Activated T-cell treated with anti-CD3 and anti-CD28 coated beads, Interleukin-2, amount 50 U/mL, for 4 hours (primary cell): ENCODE measurements at regions not wholly inside any gene's neighbourhood (a gene's known extent, or its start where the extent isn't known, plus 50 kb on each side); places are given as distances from the start of the nearest gene placed in this dataset.
"Not testable (repeated sequence)": the region's sequence is repeated elsewhere in the genome, so short reads cannot be mapped to it uniquely, and the experiment has no call there.

Experiments
- ATAC-seq, 2 donors: fragments of 200-7000 bp; cut with Tn5 transposase; one replicate each; pipeline ENCODE4 v1.10.0; 2021
- DNase-seq: peaks from one replicate; pipeline ENCODE4 v3.0.0-alpha.2; 2020
- H3K27me3 Mint-ChIP-seq: one replicate; pipeline ENCODE4 v1.8.0; 2021; ENCODE audit warnings: low read depth, mixed read lengths
- H3K36me3 Mint-ChIP-seq: one replicate; pipeline ENCODE4 v1.8.0; 2022; ENCODE audit warnings: mixed read lengths; ENCODE audit not compliant: insufficient read depth
- H3K4me1 Mint-ChIP-seq: one replicate; pipeline ENCODE4 v1.8.0; 2021; ENCODE audit warnings: low read depth, mixed read lengths
- H3K4me3 Mint-ChIP-seq: one replicate; pipeline ENCODE4 v1.8.0; 2021; ENCODE audit warnings: mild to moderate bottlenecking, moderate library complexity, mixed read lengths
- H3K9me3 Mint-ChIP-seq: one replicate; pipeline ENCODE4 v1.8.0; 2021; ENCODE audit warnings: mixed read lengths

- ATAC-seq (no peak), DNase-seq (no peak)
- H3K4me1 Mint-ChIP-seq, result no peaks in the 10 kb centered on the region
- H3K36me3 Mint-ChIP-seq, result no peaks in the 10 kb centered on the region
- H3K9me3 Mint-ChIP-seq, result peaks cover 32% of the 10 kb centered on the region
- no peaks in the 10 kb centered on the region for H3K27me3 Mint-ChIP-seq
- no peak overlapping the region for H3K4me3 Mint-ChIP-seq
Observed at GRCh38 chr13:59435024-59435423, 728.7 kb downstream of the DIAPH3 start.

- Mint-ChIP-seq H3K27me3 (peaks cover 9% of the 10 kb centered on the region), H3K4me3 (no peak overlapping the region), H3K36me3 (no peaks in the 10 kb centered on the region), H3K4me1 (no peaks in the 10 kb centered on the region), H3K9me3 (peaks cover 25% of the 10 kb centered on the region)
- DNase-seq (no peak), ATAC-seq (no peak)
Observed at GRCh38 chr13:59437544-59438301, 726.0 kb downstream of the DIAPH3 start.

GRCh38 chr13:59439776-59440428 lies 723.8 kb downstream of the DIAPH3 start:
- Mint-ChIP-seq H3K36me3 (no peaks in the 10 kb centered on the region), H3K9me3 (peaks cover 7% of the 10 kb centered on the region), H3K4me1 (no peaks in the 10 kb centered on the region), H3K27me3 (peaks cover 9% of the 10 kb centered on the region), H3K4me3 (no peak overlapping the region)
- ATAC-seq, result no peak
- DNase-seq, result no peak

GRCh38 chr13:59441068-59441467 lies 722.7 kb downstream of the DIAPH3 start:
- H3K27me3 Mint-ChIP-seq, H3K36me3 Mint-ChIP-seq, H3K9me3 Mint-ChIP-seq, H3K4me1 Mint-ChIP-seq, H3K4me3 Mint-ChIP-seq, DNase-seq: not testable (repeated sequence)
- ATAC-seq, result peak in 1 of 2 donors; percentile 7

GRCh38 chr13:59441596-59442280 lies 722.0 kb downstream of the DIAPH3 start:
- H3K36me3 Mint-ChIP-seq, result no peaks in the 10 kb centered on the region
- no peak for DNase-seq
- ATAC-seq, result no peak
- peaks cover 9% of the 10 kb centered on the region for H3K27me3 Mint-ChIP-seq
- H3K4me3 Mint-ChIP-seq, result no peak overlapping the region
- no peaks in the 10 kb centered on the region for H3K4me1 Mint-ChIP-seq
- H3K9me3 Mint-ChIP-seq, result no peaks in the 10 kb centered on the region

- DNase-seq (no peak), ATAC-seq (no peak)
- Mint-ChIP-seq H3K4me3 (no peak overlapping the region), H3K36me3 (no peaks in the 10 kb centered on the region), H3K27me3 (peaks cover 9% of the 10 kb centered on the region), H3K9me3 (no peaks in the 10 kb centered on the region), H3K4me1 (no peaks in the 10 kb centered on the region)
Observed at GRCh38 chr13:59442461-59442860, 721.3 kb downstream of the DIAPH3 start.

- no peak for DNase-seq
- Mint-ChIP-seq H3K27me3 (peaks cover 9% of the 10 kb centered on the region), H3K9me3 (no peaks in the 10 kb centered on the region), H3K4me1 (no peaks in the 10 kb centered on the region), H3K4me3 (no peak overlapping the region), H3K36me3 (no peaks in the 10 kb centered on the region)
- no peak for ATAC-seq
Observed at GRCh38 chr13:59442944-59443486, 720.7 kb downstream of the DIAPH3 start.

GRCh38 chr13:59444210-59444857 lies 719.4 kb downstream of the DIAPH3 start:
- Mint-ChIP-seq H3K4me3 (no peak overlapping the region), H3K9me3 (no peaks in the 10 kb centered on the region), H3K4me1 (no peaks in the 10 kb centered on the region), H3K36me3 (no peaks in the 10 kb centered on the region), H3K27me3 (peaks cover 9% of the 10 kb centered on the region)
- no peak for DNase-seq
- ATAC-seq, result no peak

- Mint-ChIP-seq H3K9me3 (no peaks in the 10 kb centered on the region), H3K36me3 (no peaks in the 10 kb centered on the region), H3K27me3 (peaks cover 9% of the 10 kb centered on the region), H3K4me1 (no peaks in the 10 kb centered on the region), H3K4me3 (no peak overlapping the region)
- DNase-seq (no peak), ATAC-seq (no peak)
Observed at GRCh38 chr13:59445812-59446211, 717.9 kb downstream of the DIAPH3 start.

GRCh38 chr13:59446391-59446790 lies 717.3 kb downstream of the DIAPH3 start:
- no peaks in the 10 kb centered on the region for H3K9me3 Mint-ChIP-seq
- no peaks in the 10 kb centered on the region for H3K4me1 Mint-ChIP-seq
- H3K4me3 Mint-ChIP-seq, result no peak overlapping the region
- no peaks in the 10 kb centered on the region for H3K36me3 Mint-ChIP-seq
- no peak for ATAC-seq
- no peak for DNase-seq
- H3K27me3 Mint-ChIP-seq, result peaks cover 6% of the 10 kb centered on the region

- Mint-ChIP-seq H3K27me3 (peaks cover 4% of the 10 kb centered on the region), H3K4me1 (no peaks in the 10 kb centered on the region), H3K9me3 (no peaks in the 10 kb centered on the region), H3K4me3 (no peak overlapping the region), H3K36me3 (no peaks in the 10 kb centered on the region)
- no peak for DNase-seq
- no peak for ATAC-seq
Observed at GRCh38 chr13:59447031-59447430, 716.7 kb downstream of the DIAPH3 start.

GRCh38 chr13:59447846-59448620 lies 715.7 kb downstream of the DIAPH3 start:
- H3K4me3 Mint-ChIP-seq, result no peak overlapping the region
- H3K27me3 Mint-ChIP-seq, result peaks cover 3% of the 10 kb centered on the region
- no peak for ATAC-seq
- DNase-seq, result no peak
- H3K4me1 Mint-ChIP-seq, result no peaks in the 10 kb centered on the region
- no peaks in the 10 kb centered on the region for H3K9me3 Mint-ChIP-seq
- H3K36me3 Mint-ChIP-seq, result no peaks in the 10 kb centered on the region

GRCh38 chr13:59449750-59450149 lies 714.0 kb downstream of the DIAPH3 start:
- Mint-ChIP-seq H3K9me3 (no peaks in the 10 kb centered on the region), H3K27me3 (peaks cover 6% of the 10 kb centered on the region), H3K4me3 (no peak overlapping the region), H3K36me3 (no peaks in the 10 kb centered on the region), H3K4me1 (no peaks in the 10 kb centered on the region)
- ATAC-seq (no peak), DNase-seq (no peak)

- H3K4me3 Mint-ChIP-seq, result no peak overlapping the region
- no peak for DNase-seq
- ATAC-seq, result no peak
- H3K4me1 Mint-ChIP-seq, result no peaks in the 10 kb centered on the region
- no peaks in the 10 kb centered on the region for H3K9me3 Mint-ChIP-seq
- H3K36me3 Mint-ChIP-seq, result no peaks in the 10 kb centered on the region
- H3K27me3 Mint-ChIP-seq, result peaks cover 6% of the 10 kb centered on the region
Observed at GRCh38 chr13:59450229-59450628, 713.5 kb downstream of the DIAPH3 start.
